ENCODE measurements at regions not wholly inside any gene's neighbourhood (a gene's known extent, or its start where the extent isn't known, plus 50 kb on each side); places are given as distances from the start of the nearest gene placed in this dataset.

DNA sequence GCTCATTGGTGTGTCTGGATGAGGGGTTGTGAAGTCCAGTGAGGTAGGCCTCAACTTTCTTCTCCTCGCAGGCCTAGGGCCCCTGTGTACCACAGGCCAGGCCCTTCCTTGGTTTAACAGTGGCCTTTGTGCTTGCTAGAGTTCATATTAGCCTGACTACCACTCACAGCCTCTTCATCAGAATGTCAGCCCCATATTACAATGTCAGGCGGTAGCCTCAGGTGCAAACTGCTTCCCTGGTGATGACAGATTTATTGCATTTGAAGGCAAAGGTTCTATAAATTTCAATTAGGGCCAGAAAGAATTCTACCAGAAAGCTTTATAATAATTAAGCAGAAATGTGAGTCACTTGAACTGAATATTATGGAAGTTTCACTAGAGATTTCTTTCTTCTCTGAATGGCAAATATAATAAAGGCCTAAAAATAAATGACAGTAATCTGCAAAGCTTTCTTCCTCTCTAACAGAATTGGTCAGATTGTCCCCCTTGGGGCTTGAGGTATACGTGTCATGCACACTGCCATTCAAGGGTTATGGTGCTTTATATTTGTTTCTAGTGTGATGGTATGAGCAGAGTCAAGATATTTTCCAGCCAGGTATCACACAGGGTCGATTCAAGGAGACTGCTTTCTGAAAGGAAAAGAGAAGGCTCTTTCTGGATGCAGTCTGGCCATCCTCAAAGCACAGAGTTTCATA is 210.3 kb downstream of the CWF19L2 start:
- TF ChIP-seq, protein P1, sequence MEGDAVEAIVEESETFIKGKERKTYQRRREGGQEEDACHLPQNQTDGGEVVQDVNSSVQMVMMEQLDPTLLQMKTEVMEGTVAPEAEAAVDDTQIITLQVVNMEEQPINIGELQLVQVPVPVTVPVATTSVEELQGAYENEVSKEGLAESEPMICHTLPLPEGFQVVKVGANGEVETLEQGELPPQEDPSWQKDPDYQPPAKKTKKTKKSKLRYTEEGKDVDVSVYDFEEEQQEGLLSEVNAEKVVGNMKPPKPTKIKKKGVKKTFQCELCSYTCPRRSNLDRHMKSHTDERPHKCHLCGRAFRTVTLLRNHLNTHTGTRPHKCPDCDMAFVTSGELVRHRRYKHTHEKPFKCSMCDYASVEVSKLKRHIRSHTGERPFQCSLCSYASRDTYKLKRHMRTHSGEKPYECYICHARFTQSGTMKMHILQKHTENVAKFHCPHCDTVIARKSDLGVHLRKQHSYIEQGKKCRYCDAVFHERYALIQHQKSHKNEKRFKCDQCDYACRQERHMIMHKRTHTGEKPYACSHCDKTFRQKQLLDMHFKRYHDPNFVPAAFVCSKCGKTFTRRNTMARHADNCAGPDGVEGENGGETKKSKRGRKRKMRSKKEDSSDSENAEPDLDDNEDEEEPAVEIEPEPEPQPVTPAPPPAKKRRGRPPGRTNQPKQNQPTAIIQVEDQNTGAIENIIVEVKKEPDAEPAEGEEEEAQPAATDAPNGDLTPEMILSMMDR (conservative IDR thresholded peaks at IDR 0.05; ENCODE audit: low read depth, low read length): no peak
- TF ChIP-seq EZH2 (IDR thresholded peaks at IDR 0.05; ENCODE audit: low read length, unreplicated experiment) (no peak), EZH2phosphoT487 (IDR thresholded peaks at IDR 0.05; ENCODE audit: borderline replicate concordance, low read length) (no peak)
